ENCODE measurements at regions not wholly inside any gene's neighbourhood (a gene's known extent, or its start where the extent isn't known, plus 50 kb on each side); places are given as distances from the start of the nearest gene placed in this dataset.

DNA sequence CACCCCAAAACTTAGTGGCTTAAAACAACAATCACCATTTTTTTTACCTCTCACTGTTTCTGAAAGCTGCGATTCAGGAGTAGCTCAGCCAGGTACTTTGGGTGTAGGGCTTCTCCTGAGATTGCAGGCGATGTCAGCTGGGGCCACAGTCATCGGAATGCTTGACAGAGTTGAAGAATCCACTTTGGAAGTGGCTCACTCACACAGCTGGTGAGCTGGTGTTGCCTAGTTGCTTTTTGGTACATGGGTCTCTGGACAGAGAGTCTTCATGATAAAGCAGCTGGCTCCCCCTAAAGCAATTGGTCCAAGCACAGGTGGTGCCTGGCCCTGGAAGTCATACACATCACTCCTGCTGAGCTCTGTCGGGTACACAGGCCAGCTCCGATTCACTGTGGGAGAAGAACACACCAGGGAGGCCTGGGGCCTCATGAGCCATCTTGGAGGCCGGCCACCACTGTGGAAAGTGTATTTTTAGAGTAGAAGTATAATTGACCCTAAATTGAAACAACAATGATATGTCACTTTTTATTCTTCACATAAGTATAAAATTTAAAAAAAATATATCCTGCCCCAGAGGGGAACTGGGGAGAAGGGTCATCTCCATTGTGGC lies 75.2 kb upstream of the GALNT2 start:
- intact Hi-C loops (cut with micrococcal nuclease), result no loop called here
- Histone ChIP-seq H3K9me3 (ENCODE audit: control insufficient read depth in 1 of 2, low read length in 2 of 2) (no peaks in the 10 kb centered on the region), H3K27ac (ENCODE audit: low read depth, low read length) (no peak overlapping the region), H3K36me3 (ENCODE audit: insufficient read depth, low read length) (no peaks in the 10 kb centered on the region), H3K4me1 (ENCODE audit: insufficient read depth, low read length) (no peaks in the 10 kb centered on the region), H3K4me3 (ENCODE audit: low read length in 2 of 2) (no peak overlapping the region), H3K27me3 (ENCODE audit: insufficient read depth, low read length) (no peaks in the 10 kb centered on the region)
- H3K27ac Mint-ChIP-seq, result no peak overlapping the region
- H3K27me3 Mint-ChIP-seq, result peaks cover 2 to 9% of the 10 kb centered on the region in 2 donors
- ChIA-PET CTCF (ENCODE audit: partially characterized antibody) (no interaction called here), POLR2A (ENCODE audit: partially characterized antibody) (no interaction called here)
- no peak overlapping the region for H3K4me3 Mint-ChIP-seq
- no peaks in the 10 kb centered on the region for H3K9me3 Mint-ChIP-seq
- DNase-seq, result no peak
- no peaks in the 10 kb centered on the region for H3K4me1 Mint-ChIP-seq
- H3K36me3 Mint-ChIP-seq, result no peaks in the 10 kb centered on the region

DNA sequence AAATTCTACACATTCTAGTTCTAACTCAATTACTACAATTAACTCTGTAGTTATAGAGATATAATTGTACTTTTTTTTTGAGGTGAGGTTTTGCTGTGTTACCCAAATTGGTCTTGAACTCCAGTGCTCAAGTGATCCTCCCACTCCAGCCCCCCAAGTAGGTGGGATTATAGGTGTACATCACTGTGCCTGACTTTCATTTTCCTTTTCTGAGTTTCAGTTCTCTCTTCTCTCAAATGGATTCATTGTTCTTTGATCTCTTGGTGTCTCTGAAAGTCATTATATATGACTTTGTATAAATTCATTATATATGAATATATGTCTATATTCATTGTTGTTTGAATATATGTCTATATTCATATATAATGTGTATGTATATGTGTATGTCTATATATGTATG lies 74.0 kb upstream of the GALNT2 start:
- no peaks in the 10 kb centered on the region for H3K36me3 Mint-ChIP-seq
- Histone ChIP-seq H3K4me1 (ENCODE audit: insufficient read depth, low read length) (no peaks in the 10 kb centered on the region), H3K9me3 (ENCODE audit: control insufficient read depth in 1 of 2, low read length in 2 of 2) (no peaks in the 10 kb centered on the region), H3K36me3 (ENCODE audit: insufficient read depth, low read length) (no peaks in the 10 kb centered on the region), H3K27me3 (ENCODE audit: insufficient read depth, low read length) (no peaks in the 10 kb centered on the region), H3K27ac (ENCODE audit: low read depth, low read length) (no peak overlapping the region), H3K4me3 (ENCODE audit: low read length in 2 of 2) (no peak overlapping the region)
- CTCF ChIA-PET (ENCODE audit: partially characterized antibody), result no interaction called here
- DNase-seq, result no peak
- H3K4me3 Mint-ChIP-seq, result no peak overlapping the region
- H3K4me1 Mint-ChIP-seq, result no peaks in the 10 kb centered on the region
- no peaks in the 10 kb centered on the region for H3K9me3 Mint-ChIP-seq
- POLR2A ChIA-PET (ENCODE audit: partially characterized antibody), result no interaction called here
- H3K27me3 Mint-ChIP-seq, result peaks cover 2 to 5% of the 10 kb centered on the region in 2 donors
- no peak overlapping the region for H3K27ac Mint-ChIP-seq
- intact Hi-C loops (cut with micrococcal nuclease), result no loop called here

DNA sequence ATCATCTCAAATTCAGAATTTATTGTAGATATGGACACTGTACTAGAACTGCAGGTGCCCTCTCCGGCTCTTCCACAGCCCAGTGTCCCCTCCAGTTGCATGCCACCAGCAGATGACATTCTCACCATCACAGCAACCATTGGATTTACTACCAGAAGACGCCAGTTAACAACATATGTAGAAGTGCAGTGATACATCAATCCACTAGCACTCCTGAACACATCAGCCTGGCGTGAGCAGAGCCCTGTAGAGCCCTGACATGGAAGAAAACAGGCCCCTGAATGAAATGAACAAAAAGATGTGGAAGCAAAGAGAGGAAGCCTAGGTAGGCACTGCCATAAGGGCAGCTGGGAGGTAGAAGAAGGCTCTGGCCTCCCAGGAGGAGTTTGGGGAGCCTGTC lies 73.1 kb upstream of the GALNT2 start:
- H3K9me3 ChIP-seq (ENCODE audit: control insufficient read depth in 1 of 2, low read length in 2 of 2), result no peaks in the 10 kb centered on the region
- no peaks in the 10 kb centered on the region for H3K27me3 ChIP-seq (ENCODE audit: insufficient read depth, low read length)
- H3K4me1 Mint-ChIP-seq, result no peaks in the 10 kb centered on the region
- no peak overlapping the region for H3K4me3 ChIP-seq (ENCODE audit: low read length in 2 of 2)
- H3K27ac Mint-ChIP-seq, result no peak overlapping the region
- H3K36me3 Mint-ChIP-seq, result no peaks in the 10 kb centered on the region
- intact Hi-C loops (cut with micrococcal nuclease), result no loop called here
- no peaks in the 10 kb centered on the region for H3K4me1 ChIP-seq (ENCODE audit: insufficient read depth, low read length)
- H3K27me3 Mint-ChIP-seq, result peaks cover 0 to 5% of the 10 kb centered on the region in 2 donors
- CTCF ChIA-PET (ENCODE audit: partially characterized antibody), result no interaction called here
- H3K36me3 ChIP-seq (ENCODE audit: insufficient read depth, low read length), result no peaks in the 10 kb centered on the region
- POLR2A ChIA-PET (ENCODE audit: partially characterized antibody), result no interaction called here
- H3K27ac ChIP-seq (ENCODE audit: low read depth, low read length), result no peak overlapping the region
- H3K4me3 Mint-ChIP-seq, result no peak overlapping the region
- H3K9me3 Mint-ChIP-seq, result no peaks in the 10 kb centered on the region
- DNase-seq, result no peak

DNA sequence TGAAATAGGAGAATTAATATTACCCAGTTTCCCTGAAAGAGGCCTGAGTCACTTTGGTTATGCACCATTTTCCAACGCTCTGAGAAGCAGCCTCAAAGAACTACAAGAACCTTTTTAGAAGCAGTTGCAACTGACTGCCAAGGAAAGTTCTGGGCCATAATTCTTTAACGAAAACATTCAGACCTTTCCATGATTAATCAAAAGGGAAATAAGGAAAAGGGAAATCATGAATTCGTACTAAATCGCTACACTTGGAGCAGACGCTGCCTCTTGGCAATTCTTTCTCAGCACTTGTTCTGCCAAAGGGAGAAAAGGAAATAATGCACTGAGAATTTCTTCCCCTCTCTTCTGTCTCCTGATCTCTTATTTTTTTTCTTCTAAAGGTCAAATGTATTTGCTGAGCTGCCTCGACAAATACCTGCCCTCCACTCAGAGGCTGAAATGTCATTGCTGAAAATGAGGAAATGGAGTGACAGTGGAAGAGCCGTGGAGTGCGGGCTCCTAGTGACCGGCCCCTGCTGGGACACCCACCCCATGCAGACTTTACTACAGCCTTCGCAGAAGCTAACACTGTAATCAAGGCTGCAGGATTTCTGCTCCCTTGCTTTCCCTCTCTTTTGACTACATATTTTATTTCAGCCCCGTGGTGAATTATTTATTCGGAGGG lies 67.9 kb upstream of the GALNT2 start:
- H3K9me3 ChIP-seq (ENCODE audit: control insufficient read depth in 1 of 2, low read length in 2 of 2), result no peaks in the 10 kb centered on the region
- no peak for DNase-seq
- H3K27ac ChIP-seq (ENCODE audit: low read depth, low read length), result no peak overlapping the region
- Mint-ChIP-seq H3K36me3 (no peaks in the 10 kb centered on the region), H3K27me3 (peaks cover 2 to 14% of the 10 kb centered on the region in 2 donors), H3K9me3 (no peaks in the 10 kb centered on the region), H3K4me1 (no peaks in the 10 kb centered on the region), H3K4me3 (no peak overlapping the region), H3K27ac (no peak overlapping the region)
- no peak overlapping the region for H3K4me3 ChIP-seq (ENCODE audit: low read length in 2 of 2)
- intact Hi-C loops (cut with micrococcal nuclease), result no loop called here
- H3K36me3 ChIP-seq (ENCODE audit: insufficient read depth, low read length), result no peaks in the 10 kb centered on the region
- no peaks in the 10 kb centered on the region for H3K27me3 ChIP-seq (ENCODE audit: insufficient read depth, low read length)
- ChIA-PET POLR2A (ENCODE audit: partially characterized antibody) (no interaction called here), CTCF (ENCODE audit: partially characterized antibody) (no interaction called here)
- no peaks in the 10 kb centered on the region for H3K4me1 ChIP-seq (ENCODE audit: insufficient read depth, low read length)

DNA sequence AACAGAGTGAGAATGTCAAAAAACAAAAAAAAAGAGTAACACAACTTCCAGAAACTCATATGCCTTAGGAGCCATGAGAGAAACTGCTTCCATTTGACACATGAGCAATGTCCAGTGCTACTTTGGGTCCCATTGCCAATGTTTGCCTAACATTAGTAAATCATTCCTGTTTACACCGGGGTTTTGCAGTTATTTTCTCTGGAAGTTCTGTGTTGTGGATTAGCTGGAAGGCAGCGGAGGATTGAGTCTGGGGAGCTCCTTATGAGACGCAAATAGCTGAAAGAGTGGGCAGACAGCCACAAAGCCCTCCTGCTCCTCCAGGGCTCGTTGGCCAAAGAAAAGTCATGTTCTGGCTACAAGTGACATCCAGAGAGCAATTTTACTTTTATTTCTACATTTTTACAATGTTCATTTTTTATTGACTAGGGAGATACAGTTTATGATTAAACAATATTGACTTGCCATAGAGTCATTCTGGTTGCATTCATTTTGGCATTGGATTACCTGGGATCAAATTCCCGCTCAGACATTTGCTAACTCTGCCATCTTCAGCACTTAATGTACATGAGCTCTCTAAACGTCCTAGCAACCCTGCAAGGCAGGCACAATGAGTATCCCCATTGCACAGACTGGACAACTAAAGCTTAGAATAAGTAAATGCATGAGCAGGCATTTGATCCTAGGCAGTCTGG lies 66.4 kb upstream of the GALNT2 start:
- CTCF ChIA-PET (ENCODE audit: partially characterized antibody), result no interaction called here

DNA sequence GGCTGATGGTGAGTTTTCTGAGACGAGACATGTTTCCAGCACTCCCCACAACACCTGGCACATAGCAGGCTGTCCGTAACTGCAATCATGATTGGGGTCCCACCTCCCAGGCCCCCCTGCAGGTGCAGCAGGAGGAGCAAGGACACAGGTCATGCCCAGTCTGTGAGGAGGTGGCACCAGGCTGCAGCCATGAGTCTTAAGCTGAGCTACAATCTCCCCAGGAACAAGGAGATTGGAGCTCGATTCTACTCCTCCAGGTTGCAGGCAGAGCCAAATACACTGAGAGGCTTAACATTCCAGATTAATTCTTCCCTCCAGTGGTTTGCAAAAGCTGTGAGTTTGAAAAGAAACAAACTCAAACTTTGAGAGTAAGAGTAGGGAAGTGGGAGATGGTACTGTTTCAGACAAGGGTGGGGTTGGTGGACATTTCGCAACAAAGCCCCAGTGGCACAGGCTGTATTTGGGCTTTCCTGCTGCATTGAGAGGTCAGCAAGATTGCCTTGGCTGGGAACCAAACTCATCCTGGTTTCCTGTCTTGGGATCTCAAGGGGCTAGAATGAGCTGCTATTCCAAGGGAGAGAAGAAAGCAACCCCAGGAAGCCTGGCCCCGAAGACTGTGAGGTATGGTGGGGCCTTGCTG lies 64.8 kb upstream of the GALNT2 start:
- intact Hi-C loops (cut with micrococcal nuclease), result no loop called here
- no peak for DNase-seq
- H3K9me3 Mint-ChIP-seq, result no peaks in the 10 kb centered on the region
- H3K4me1 ChIP-seq (ENCODE audit: insufficient read depth, low read length), result no peaks in the 10 kb centered on the region
- no peaks in the 10 kb centered on the region for H3K36me3 ChIP-seq (ENCODE audit: insufficient read depth, low read length)
- no peak overlapping the region for H3K27ac ChIP-seq (ENCODE audit: low read depth, low read length)
- H3K27me3 Mint-ChIP-seq, result peaks cover 2 to 12% of the 10 kb centered on the region in 2 donors
- no peaks in the 10 kb centered on the region for H3K27me3 ChIP-seq (ENCODE audit: insufficient read depth, low read length)
- no peaks in the 10 kb centered on the region for H3K9me3 ChIP-seq (ENCODE audit: control insufficient read depth in 1 of 2, low read length in 2 of 2)
- H3K4me3 Mint-ChIP-seq, result no peak overlapping the region
- CTCF ChIA-PET (ENCODE audit: partially characterized antibody), result no interaction called here
- POLR2A ChIA-PET (ENCODE audit: partially characterized antibody), result no interaction called here
- no peaks in the 10 kb centered on the region for H3K36me3 Mint-ChIP-seq
- H3K27ac Mint-ChIP-seq, result no peak overlapping the region
- H3K4me3 ChIP-seq (ENCODE audit: low read length in 2 of 2), result no peak overlapping the region
- no peaks in the 10 kb centered on the region for H3K4me1 Mint-ChIP-seq

More for the DNA sequence above, 66.4 kb upstream of the GALNT2 start:
- intact Hi-C loops (cut with micrococcal nuclease), result no loop called here
- Histone ChIP-seq H3K27ac (ENCODE audit: low read depth, low read length) (no peak overlapping the region), H3K4me1 (ENCODE audit: insufficient read depth, low read length) (no peaks in the 10 kb centered on the region), H3K4me3 (ENCODE audit: low read length in 2 of 2) (no peak overlapping the region), H3K27me3 (ENCODE audit: insufficient read depth, low read length) (no peaks in the 10 kb centered on the region), H3K9me3 (ENCODE audit: control insufficient read depth in 1 of 2, low read length in 2 of 2) (no peaks in the 10 kb centered on the region), H3K36me3 (ENCODE audit: insufficient read depth, low read length) (no peaks in the 10 kb centered on the region)
- H3K36me3 Mint-ChIP-seq, result no peaks in the 10 kb centered on the region
- H3K4me3 Mint-ChIP-seq, result no peak overlapping the region
- H3K4me1 Mint-ChIP-seq, result no peaks in the 10 kb centered on the region
- POLR2A ChIA-PET (ENCODE audit: partially characterized antibody), result no interaction called here
- no peak overlapping the region for H3K27ac Mint-ChIP-seq
- no peaks in the 10 kb centered on the region for H3K9me3 Mint-ChIP-seq
- peaks cover 2 to 14% of the 10 kb centered on the region in 2 donors for H3K27me3 Mint-ChIP-seq
- no peak for DNase-seq

DNA sequence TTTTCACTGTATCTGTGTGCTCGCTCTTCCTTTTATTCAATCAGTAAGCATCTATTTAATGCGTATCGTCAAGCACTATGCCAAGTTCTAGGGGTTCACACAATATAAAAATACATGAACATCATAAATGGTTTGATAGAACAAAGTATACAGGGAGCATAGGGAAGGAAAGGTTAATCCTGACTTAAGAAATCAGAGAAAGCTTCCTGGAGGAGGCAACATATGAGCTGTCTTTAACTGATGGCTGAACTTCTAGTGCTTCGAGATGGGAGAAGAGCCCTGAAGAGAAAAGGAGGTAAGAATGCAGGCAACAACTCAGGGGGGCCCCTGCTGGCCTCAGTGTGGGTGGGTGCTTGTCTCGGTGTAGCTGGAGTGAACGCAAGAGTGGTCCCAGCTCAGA lies 63.6 kb upstream of the GALNT2 start:
- H3K27ac ChIP-seq (ENCODE audit: low read depth, low read length), result no peak overlapping the region
- H3K4me3 ChIP-seq (ENCODE audit: low read length in 2 of 2), result no peak overlapping the region
- H3K27me3 ChIP-seq (ENCODE audit: insufficient read depth, low read length), result no peaks in the 10 kb centered on the region
- Mint-ChIP-seq H3K9me3 (no peaks in the 10 kb centered on the region), H3K36me3 (no peaks in the 10 kb centered on the region), H3K4me3 (no peak overlapping the region), H3K4me1 (no peaks in the 10 kb centered on the region), H3K27me3 (peaks cover 8 to 15% of the 10 kb centered on the region in 2 donors), H3K27ac (no peak overlapping the region)
- no peak for DNase-seq
- H3K36me3 ChIP-seq (ENCODE audit: insufficient read depth, low read length), result no peaks in the 10 kb centered on the region
- POLR2A ChIA-PET (ENCODE audit: partially characterized antibody), result no interaction called here
- no peaks in the 10 kb centered on the region for H3K9me3 ChIP-seq (ENCODE audit: control insufficient read depth in 1 of 2, low read length in 2 of 2)
- CTCF ChIA-PET (ENCODE audit: partially characterized antibody), result no interaction called here
- intact Hi-C loops (cut with micrococcal nuclease), result no loop called here
- H3K4me1 ChIP-seq (ENCODE audit: insufficient read depth, low read length), result no peaks in the 10 kb centered on the region

All from CD4-positive, alpha-beta memory T cell (primary cell).